ENCODE measurements at regions not wholly inside any gene's neighbourhood (a gene's known extent, or its start where the extent isn't known, plus 50 kb on each side); places are given as distances from the start of the nearest gene placed in this dataset.

GRCh38 chr5:143693651-143694252 is 118.2 kb upstream of the HMHB1 start:
- DNase-seq (ENCODE audit: low spot score): no peak

GRCh38 chr5:143692342-143692741 is 119.6 kb upstream of the HMHB1 start:
- DNase-seq (ENCODE audit: low spot score): no peak

GRCh38 chr5:143691945-143692290 is 120.0 kb upstream of the HMHB1 start:
- no peak for DNase-seq (ENCODE audit: low spot score)

- DNase-seq (ENCODE audit: low spot score): no peak
Observed at GRCh38 chr5:143691287-143691944, 120.5 kb upstream of the HMHB1 start.

GRCh38 chr5:143687604-143688003 is 124.4 kb upstream of the HMHB1 start:
- no peak for DNase-seq (ENCODE audit: low spot score)

GRCh38 chr5:143685246-143685815 is 126.6 kb upstream of the HMHB1 start:
- DNase-seq (ENCODE audit: low spot score): no peak

GRCh38 chr5:143683459-143683858 is 128.5 kb upstream of the HMHB1 start:
- no peak for DNase-seq (ENCODE audit: low spot score)

GRCh38 chr5:143682929-143683386 is 129.0 kb upstream of the HMHB1 start:
- no peak for DNase-seq (ENCODE audit: low spot score)

GRCh38 chr5:143682246-143682905 is 129.6 kb upstream of the HMHB1 start:
- no peak for DNase-seq (ENCODE audit: low spot score)

GRCh38 chr5:143680672-143681259 is 131.2 kb upstream of the HMHB1 start:
- no peak for DNase-seq (ENCODE audit: low spot score)

GRCh38 chr5:143679777-143680176 is 132.2 kb upstream of the HMHB1 start:
- DNase-seq (ENCODE audit: low spot score): no peak

- no peak for DNase-seq (ENCODE audit: low spot score)
Observed at GRCh38 chr5:143678148-143678905, 133.6 kb upstream of the HMHB1 start.

- DNase-seq (ENCODE audit: low spot score): no peak
Observed at GRCh38 chr5:143677403-143677802, 134.6 kb upstream of the HMHB1 start.

GRCh38 chr5:143676802-143677201 is 135.2 kb upstream of the HMHB1 start:
- no peak for DNase-seq (ENCODE audit: low spot score)

GRCh38 chr5:143674469-143674786 is 137.5 kb upstream of the HMHB1 start:
- no peak for DNase-seq (ENCODE audit: low spot score)

- DNase-seq (ENCODE audit: low spot score): no peak
Observed at GRCh38 chr5:143673676-143674468, 138.1 kb upstream of the HMHB1 start.

- DNase-seq (ENCODE audit: low spot score): no peak
Observed at GRCh38 chr5:143672806-143673205, 139.2 kb upstream of the HMHB1 start.

- DNase-seq (ENCODE audit: low spot score): no peak
Observed at GRCh38 chr5:143671674-143672569, 140.0 kb upstream of the HMHB1 start.

- no peak for DNase-seq (ENCODE audit: low spot score)
Observed at GRCh38 chr5:143671021-143671420, 140.9 kb upstream of the HMHB1 start.

- DNase-seq (ENCODE audit: low spot score): no peak
Observed at GRCh38 chr5:143665866-143666265, 146.1 kb upstream of the HMHB1 start.

All from H4 (cell line).